ENCODE measurements at regions not wholly inside any gene's neighbourhood (a gene's known extent, or its start where the extent isn't known, plus 50 kb on each side); places are given as distances from the start of the nearest gene placed in this dataset.

- TF ChIP-seq CTCF (IDR thresholded peaks at IDR 0.05; ENCODE audit: low read length) (no peak), EZH2 (IDR thresholded peaks at IDR 0.05; ENCODE audit: borderline replicate concordance, low read length) (no peak)
Measured at GRCh38 chr12:116629480-116629879, 70.3 kb downstream of the MAP1LC3B2 start.
